ENCODE measurements at regions not wholly inside any gene's neighbourhood (a gene's known extent, or its start where the extent isn't known, plus 50 kb on each side); places are given as distances from the start of the nearest gene placed in this dataset.

DNA sequence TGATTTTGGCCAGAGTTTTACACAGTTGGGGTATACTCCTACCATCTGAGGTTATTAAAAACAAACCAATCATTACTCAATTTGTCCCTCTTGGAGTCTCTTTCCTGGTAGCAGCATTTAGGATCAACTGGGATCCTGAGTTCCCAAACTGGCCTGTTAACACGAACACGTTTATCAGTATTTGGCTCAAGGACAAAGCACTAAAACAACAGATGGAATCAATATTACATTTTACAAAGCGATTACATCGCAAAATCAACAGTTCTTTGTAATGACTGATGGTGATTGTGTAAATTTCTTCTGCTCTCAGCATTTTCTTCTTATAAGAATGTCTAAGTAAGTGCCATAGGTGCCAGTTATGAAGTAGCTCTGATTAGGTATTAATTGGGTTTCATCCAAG, 582.9 kb upstream of the ANKRD30A start:
- no peak for TF ChIP-seq POLR2A (IDR thresholded peaks at IDR 0.05)
- TF ChIP-seq, protein P1, sequence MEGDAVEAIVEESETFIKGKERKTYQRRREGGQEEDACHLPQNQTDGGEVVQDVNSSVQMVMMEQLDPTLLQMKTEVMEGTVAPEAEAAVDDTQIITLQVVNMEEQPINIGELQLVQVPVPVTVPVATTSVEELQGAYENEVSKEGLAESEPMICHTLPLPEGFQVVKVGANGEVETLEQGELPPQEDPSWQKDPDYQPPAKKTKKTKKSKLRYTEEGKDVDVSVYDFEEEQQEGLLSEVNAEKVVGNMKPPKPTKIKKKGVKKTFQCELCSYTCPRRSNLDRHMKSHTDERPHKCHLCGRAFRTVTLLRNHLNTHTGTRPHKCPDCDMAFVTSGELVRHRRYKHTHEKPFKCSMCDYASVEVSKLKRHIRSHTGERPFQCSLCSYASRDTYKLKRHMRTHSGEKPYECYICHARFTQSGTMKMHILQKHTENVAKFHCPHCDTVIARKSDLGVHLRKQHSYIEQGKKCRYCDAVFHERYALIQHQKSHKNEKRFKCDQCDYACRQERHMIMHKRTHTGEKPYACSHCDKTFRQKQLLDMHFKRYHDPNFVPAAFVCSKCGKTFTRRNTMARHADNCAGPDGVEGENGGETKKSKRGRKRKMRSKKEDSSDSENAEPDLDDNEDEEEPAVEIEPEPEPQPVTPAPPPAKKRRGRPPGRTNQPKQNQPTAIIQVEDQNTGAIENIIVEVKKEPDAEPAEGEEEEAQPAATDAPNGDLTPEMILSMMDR (IDR thresholded peaks at IDR 0.05), result no peak
